Activated naive CD8-positive, alpha-beta T cell treated with anti-CD3 and anti-CD28 coated beads, Interleukin-2, amount 50 U/mL, for 16 hours (primary cell): ENCODE measurements at regions not wholly inside any gene's neighbourhood (a gene's known extent, or its start where the extent isn't known, plus 50 kb on each side); places are given as distances from the start of the nearest gene placed in this dataset.

Experiments used
- DNase-seq: peaks from one replicate; pipeline ENCODE4 v3.0.0-alpha.2; 2020; ENCODE audit warnings: low read depth, low spot score

- DNase-seq = no peak
These were observed 56.8 kb upstream of the GTF3A start for GRCh38 chr13:27367570-27367969.

GRCh38 chr13:27370305-27370872, 54.0 kb upstream of the GTF3A start:
- DNase-seq = no peak

- no peak for DNase-seq
These were observed 52.5 kb upstream of the GTF3A start for GRCh38 chr13:27371932-27372331.

GRCh38 chr13:27372896-27373295, 51.5 kb upstream of the GTF3A start:
- no peak for DNase-seq

GRCh38 chr13:27374126-27374613, 50.2 kb upstream of the GTF3A start:
- no peak for DNase-seq
